Kidney tubule cell (primary cell): ENCODE measurements at regions not wholly inside any gene's neighbourhood (a gene's known extent, or its start where the extent isn't known, plus 50 kb on each side); places are given as distances from the start of the nearest gene placed in this dataset.

Experiments used
- DNase-seq: peaks from one replicate; pipeline ENCODE4 v3.0.0-alpha.2; 2018; ENCODE audit warnings: low spot score

DNA sequence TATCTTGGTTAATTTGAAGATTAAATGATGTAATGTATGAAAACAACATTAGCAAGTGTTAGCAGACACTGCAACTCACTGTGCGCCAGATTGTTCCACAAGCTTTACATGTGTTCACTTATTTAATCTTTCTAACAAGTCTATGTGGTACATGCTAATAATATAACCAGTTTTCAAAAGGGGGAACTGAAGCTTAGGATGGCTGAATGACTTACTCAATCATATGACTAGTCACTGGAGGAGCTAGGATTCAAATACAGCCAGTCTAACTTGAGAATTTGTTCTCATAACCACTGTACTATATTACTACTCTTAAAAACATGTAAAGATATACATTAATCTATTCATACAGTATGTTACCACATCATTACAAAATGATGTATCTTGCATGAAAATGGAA, 60.5 kb upstream of the LRIG3 start:
- DNase-seq = no peak

- no peak for DNase-seq
Observed at GRCh38 chr12:58978717-58979116, 58.4 kb upstream of the LRIG3 start.

DNA sequence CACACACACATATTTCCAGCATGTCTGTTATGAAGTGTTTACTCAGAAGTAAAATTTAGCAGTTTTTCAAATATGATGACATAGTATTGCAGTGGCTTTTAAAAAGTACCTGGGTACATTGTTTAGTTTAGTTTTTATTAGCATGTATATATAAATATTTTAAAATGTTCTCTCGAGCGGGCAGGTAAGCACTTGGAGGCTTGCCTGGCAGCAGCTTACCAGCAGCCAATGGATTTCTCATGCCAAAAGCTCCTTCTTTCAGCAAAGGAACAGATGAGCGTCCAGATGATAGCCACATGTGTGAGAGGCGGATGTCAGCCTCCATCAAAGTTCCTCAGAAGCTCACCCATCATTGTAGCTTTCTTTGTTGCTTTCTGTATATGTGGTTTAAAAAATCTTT, 57.2 kb upstream of the LRIG3 start:
- DNase-seq = no peak

DNA sequence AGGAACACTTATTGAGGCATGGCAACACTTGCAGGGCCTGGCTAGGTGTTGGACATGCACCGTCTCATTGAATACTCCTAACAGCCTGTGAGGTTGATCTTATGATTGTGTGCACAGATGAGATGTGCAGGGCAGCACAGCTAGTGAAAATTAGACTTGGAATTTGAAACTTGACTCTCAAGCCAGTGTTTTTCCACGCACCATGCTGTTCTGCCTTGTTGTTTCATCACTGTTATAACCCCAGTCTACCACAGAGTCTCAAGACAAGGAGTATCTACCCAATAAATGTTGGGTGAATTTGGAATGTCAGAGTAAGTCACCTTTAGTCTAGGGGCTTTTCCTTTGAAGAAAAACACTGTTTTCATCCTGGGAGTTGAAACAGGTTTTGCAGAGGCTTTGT, 55.8 kb upstream of the LRIG3 start:
- no peak for DNase-seq
